GM19025 (cell line): ENCODE measurements at regions not wholly inside any gene's neighbourhood (a gene's known extent, or its start where the extent isn't known, plus 50 kb on each side); places are given as distances from the start of the nearest gene placed in this dataset.
"Not testable (repeated sequence)": the region's sequence is repeated elsewhere in the genome, so short reads cannot be mapped to it uniquely, and the experiment has no call there.

Experiments used
- ATAC-seq: cut with Tn5 transposase; IDR thresholded peaks from one replicate; pipeline ENCODE4 v1.9.1; 2021; ENCODE audit warnings: mild to moderate bottlenecking, low read depth, moderate library complexity; ENCODE audit not compliant: unreplicated experiment

DNA sequence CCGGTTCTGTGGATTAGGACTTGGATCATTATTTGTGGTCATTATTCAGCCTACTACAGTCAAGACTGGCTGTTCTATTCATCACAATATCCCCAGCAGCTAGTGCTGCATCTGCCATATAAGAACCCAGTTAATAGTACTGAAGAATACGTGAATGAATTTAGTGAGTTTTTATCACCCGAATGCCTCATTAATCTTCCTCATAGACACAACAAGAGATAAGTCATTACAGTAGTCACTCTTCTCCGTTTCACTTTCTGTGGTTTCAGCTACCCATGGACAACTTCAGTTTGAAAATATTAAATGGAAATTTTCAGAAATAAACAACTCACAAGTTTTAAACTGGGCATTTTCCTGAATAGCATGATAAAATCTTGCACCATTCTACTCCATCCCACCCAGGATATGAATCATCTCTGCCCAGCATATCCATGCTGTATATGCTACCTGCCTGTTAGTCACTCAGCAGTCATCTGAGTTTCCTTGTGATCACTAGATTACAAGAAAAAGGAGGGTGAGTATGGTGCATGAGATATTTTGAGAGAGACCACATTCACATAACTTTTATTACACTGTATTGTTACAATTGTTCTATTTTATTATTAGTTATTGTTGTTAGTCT lies 363.7 kb upstream of the CHAC2 start:
- ATAC-seq, result no peak

DNA sequence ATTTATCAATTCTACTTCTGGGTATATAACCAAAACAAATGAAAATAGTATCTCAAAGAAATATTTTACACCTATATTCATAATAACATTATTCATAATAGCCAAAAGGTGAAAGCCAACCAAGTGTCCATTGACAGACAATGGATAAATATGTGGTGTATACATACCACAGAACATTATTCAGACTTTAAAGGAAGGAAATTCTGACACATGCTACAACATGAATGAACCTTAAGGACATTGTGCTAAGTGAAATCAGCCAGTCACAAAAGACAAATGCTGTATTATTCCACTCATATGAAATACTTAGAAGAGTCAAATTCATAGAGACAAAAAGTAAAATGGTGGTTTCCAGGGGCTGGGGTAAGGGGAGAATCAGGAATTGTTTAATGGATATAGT lies 370.5 kb upstream of the CHAC2 start:
- ATAC-seq, result no peak

DNA sequence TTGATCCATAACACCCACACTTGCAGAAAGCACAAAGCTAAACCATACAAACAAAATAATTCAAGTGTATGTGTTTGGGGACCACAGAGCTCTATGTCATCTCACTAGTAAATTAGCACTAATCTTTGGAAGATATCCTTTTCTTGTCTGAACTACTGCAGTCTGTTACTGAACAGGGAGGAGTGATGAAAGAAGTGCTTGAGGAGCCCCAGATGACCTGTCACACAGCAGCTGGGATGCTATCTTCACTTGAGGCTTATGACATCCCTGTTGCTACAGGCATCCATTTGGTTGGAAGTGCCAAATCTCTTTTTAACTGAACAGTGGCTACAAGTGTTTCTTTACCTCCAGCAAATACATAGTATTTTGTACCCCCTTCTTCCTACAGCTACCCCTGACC lies 386.3 kb upstream of the CHAC2 start:
- ATAC-seq, result no peak

DNA sequence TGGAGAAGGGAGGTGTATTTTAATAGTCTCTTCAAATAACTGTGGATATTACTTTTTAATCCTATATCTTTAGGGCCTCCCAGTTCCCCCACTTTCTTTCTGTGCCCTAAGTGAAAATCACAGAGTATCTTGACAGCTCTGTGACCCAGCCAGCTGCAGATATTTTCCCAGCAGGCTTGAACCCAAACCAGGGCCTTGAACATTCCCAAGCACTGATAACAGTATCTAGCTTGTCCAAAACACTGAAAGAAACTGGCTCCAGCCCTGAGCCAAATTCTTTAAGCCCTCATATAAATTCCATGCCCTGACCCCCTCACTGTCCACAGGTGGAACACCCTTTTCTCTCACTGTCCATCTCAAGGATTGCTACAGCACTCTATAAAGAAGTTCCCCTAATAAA lies 388.1 kb upstream of the CHAC2 start:
- no peak for ATAC-seq

DNA sequence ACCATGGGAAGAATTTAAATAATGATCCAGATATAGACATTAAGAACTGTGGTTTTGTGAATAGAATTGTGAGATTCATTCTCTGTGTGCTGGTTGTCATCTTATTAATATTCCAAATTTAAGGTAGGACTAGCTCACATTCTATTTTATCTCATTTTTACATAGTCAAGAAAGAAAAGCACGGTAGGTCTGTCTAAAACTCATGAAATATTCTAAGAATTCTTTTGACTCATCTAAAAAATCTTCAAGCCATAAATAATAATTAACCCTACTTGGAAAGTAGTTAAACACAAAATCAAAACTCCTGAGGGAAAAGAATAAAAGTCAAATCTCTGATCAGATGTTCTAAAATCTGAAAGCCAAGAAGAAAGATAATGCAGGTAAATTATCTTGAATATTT lies 388.8 kb upstream of the CHAC2 start:
- ATAC-seq, result no peak

DNA sequence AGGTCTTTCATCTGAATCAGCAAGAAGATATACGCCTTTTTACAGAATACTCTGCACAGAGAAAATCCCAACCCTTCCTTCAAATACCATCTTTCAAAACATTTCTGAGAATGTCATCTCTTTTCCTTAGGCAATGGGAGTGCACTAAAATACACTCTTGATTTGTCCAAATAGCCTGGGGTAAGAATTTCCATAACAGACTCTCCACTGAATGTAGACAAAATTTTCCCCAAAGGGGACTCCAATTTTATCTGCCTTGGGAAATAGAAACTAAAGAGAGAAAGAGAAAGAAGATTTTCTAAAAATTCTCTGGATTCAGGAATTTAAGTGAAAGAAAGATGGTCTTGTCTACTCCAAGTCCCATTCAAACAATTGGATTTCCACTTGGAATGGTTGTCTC lies 394.5 kb upstream of the CHAC2 start:
- no peak for ATAC-seq

DNA sequence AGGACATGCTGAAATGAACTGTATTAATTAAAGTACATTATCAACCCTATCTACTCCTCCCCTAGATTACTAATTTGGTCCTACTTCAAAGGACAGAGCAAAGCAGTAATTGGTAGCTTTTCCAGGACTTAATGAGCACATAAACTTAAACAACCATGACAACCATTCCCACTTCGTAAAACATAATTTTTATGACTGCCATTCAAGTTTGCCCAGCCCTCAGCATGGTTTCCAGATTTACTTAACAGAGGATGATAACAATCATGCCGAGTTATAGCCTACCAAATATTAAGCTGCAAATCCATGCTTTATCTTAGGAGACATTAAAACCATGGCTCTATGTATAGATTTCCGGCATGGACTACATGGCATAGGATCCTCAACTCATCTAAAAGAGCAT lies 401.1 kb upstream of the CHAC2 start:
- ATAC-seq, result no peak

DNA sequence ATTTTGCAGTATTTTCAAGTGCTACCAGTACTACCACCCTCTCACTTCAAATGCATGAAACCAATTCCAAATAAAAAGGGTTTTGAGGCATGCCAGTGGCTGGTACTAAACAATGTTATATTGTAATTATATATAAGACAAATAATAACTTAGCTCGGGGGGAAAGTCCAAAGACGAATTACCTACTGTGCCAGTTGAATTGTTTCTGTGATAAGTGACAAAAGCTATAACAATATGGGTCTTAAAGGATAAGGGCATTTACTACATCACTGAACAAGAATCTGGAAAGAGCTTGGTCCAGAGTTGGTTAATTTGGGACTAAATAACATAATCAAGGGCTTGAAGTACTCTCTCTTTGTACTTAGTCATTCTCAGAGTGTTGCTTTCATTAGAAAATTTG lies 404.7 kb upstream of the CHAC2 start:
- ATAC-seq, result no peak

DNA sequence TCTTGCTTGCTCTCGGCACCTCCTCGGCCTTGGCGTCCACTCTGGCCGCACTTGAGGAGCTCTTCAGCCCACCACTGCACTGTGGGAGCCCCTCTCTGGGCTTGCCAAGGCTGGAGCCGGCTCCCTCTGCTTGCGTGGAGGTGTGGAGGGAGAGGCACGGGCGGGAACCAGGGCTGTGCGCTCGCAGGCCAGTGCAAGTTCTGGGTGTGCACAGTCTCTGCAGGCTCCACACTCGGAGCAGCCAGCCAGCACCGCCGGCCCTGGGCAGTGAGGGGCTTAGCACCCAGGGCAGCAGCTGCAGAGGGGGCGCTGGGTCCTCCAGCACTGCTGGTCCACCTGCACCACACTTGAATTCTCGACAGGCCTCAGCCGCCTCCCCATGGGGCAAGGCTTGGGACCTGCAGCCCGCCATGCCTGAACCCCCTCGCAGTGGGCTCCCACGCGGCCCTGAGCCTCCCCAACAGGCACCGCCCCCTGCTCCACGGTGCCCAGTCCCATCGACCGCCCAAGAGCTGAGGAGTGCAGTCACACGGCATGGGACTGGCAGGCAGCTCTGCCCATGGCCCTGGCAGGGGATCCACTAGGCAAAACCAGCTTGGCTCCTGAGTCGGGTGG lies 411.2 kb upstream of the CHAC2 start:
- no peak for ATAC-seq

DNA sequence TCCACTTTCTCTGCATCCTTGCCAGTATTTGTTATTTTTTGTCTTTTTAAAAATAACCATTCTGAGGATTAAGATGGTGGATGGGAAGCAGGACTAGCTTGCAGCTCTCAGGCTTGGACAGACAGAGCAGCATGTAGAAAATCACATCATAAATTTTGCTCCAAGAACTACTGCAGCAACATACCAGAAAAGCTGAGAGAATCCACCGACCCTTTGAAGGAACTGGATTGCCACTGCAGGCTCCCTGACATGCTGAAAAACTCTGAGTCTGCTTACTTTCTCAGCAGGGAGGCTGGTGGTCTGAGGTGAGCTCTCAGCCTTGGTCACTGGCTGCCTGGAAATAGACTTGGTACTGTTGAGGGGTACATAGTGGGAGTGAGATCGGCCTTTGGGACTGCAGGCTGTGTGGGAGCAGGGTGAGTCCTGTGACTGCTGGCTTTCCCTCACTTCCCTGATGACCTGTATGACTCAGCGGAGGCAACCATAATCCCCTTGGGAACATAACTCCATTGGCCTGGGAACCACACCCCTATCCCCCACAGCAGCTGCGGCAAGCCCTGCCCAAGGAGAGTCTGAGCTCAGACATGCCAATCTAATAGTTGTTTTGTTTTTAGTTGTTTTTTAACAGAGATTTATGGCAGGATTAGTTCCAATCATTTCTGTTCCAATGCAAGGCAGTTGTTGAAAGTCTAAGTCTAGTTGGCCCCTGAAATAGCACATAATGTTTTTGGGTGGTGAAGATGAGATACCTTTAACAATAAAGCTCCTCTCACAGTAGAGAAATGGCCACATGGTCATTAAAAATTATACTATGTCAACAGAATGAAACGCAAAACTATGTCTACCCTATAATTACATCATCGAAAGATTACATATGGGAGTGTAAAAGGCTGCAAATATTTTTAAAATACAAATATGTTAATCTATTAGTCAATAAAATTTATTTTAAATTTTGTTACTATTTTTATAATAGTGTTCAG lies 414.2 kb upstream of the CHAC2 start:
- ATAC-seq, result no peak

DNA sequence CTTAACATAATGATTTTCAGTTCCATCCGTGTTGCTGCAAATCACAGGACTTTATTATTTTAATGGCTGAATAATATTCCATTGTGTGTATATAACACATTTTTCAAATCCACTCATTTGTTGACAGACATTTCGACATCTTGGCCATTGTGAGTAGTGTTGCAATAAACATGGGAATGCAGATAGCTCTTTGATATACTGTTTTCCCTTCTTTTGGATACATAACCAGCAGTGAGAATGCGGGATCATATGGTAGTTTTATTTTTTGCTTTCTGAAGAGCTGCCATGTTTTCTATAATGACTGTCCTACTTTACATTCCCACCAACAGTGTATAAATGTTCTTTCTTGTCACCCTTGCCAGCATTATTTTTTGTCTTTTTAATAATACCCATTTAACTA lies 420.3 kb upstream of the CHAC2 start:
- ATAC-seq, result no peak

DNA sequence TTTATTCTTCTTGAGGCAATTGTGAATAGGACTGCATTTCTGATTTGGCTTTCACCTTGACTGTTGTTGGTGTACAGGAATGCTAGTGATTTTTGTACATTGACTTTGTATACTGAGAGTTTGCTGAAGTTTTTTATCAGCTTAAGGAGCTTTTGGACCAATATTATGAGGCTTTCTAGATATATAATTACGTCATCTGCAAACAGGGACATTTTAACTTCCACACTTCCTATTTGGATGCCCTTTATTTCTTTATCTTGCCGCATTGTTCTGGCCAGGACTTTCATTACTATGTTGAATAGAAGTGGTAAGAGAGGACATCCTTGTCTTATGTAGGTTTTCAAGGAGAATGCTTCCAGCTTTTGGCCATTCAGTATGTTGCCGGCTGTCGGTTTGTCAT lies 425.4 kb upstream of the CHAC2 start:
- no peak for ATAC-seq

DNA sequence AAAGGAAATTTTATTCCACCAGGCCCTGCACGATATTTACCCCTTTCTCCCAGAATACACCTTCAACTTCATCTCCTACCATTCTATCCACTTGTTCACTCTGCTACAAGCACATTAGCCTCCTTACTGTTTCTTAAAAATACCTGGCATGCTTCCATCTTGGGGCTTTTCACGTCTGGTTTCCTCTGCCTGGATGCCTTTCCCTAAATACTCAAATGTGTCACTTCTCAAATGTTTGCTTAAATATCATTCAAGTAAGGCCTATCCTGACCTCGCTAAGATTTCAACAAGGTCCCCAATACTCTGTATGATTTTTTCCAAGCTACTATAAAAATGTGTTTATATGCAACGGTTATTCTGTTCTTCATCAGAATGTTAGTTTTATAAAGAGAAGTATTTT lies 433.0 kb upstream of the CHAC2 start:
- no peak for ATAC-seq

DNA sequence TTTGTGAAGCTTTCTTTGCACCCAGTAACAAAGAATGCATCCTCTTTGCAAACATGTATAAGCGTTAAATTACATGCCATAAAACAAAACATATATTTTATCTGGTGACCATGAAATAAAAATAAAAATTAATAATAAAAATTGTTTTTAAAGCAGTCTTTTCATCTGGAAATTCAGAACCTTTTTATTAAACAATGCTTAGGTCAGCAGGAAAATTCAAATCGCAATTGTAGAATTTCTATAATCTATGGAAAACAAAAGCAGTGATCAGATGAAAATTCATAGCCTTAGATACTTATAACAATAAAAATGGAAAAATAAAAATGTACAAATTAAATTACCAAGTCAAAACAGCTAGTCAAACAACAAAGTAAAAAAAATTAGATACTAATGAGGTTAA lies 435.9 kb upstream of the CHAC2 start:
- ATAC-seq, result no peak

DNA sequence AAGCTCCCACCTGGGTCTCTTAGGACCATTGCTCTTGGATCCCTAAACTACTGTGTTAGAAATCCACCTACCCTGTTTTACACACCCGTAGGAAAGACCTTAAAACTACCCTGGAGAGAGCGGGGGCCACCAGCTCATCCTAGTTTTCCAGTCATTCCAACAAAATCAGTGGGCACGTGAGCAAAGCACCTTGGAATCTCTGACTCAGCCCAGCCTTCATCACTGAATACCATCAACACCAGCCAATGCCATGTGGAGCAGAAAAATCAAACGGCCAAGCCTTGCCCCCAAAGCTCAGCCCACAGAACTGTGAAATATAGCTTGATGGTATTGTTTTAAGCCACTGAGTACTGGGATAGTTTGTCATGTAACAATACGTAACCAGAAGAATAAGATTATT lies 449.7 kb upstream of the CHAC2 start:
- ATAC-seq, result no peak

DNA sequence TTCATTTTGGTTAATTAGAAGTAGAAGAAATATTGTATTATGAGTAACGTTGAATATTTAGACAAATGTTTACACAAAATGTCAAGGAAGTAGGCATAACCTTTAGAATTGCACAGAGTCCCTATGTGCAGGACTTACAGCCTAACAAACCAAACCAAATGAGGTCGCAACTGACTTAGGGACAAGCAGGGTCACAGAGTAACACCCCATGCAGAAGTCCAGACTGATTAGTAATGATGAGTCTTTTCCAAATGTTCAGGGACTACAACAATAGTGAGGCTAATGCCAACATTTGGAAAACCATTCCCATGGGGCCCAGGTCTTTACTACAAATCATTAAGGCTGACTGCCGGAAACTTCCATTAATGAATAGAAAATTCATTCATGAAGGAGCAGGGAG lies 452.5 kb upstream of the CHAC2 start:
- ATAC-seq, result no peak

DNA sequence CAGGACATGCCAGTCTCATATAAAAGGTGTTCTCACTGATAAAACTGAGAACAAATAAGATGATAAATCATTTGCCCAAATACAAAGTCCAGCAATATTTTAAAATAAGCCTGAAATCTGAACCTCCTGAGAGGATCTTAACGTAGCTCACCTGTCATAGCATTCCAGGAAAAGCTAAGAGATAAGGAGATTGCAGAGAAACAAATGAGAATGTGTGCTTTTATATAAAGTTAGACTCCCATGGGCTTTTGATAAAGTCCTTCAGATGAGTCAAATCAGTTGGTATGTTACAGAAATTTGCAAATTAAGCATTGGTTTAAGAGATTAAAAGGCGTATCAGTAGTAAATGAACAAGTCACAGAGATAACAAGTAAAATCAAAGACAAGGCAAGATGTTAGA lies 452.9 kb upstream of the CHAC2 start:
- no peak for ATAC-seq

DNA sequence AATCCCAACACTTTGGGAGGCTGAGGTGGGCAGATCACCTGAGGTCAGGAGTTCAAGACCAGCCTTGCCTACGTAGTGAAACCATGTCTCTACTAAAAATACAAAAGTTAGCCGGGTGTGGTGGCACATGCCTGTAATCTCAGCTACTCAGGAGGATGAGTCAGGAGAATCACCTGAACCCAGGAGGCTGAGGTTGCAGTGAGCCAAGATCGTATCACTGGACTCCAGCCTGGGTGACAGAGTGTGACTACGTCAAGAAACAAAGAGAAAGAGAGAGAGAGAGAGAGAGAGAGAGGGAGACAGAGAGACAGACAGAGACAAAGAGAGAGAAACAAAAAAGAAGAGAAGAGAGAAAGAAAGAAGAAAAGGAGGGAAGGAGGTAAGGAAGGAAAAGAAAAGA lies 454.0 kb upstream of the CHAC2 start:
- not testable (repeated sequence) for ATAC-seq

DNA sequence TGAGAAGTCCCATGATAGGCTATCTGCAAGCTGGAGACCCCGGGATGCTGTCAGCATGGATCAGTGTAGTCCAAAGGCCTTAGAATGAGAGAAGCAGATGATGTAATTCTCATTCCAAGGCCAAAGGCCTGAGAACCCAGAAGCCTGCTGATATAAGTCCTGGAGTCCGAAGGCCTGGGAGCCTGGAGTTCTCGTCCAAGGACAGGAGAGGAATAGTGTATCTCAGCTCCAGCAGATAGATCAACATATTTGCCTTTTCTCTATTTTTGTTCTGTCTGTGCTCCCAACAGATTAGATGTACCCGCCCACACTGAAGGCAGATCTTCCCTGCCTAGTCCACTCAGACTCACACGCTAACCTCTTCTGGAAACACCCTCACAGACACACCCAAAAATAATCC lies 454.9 kb upstream of the CHAC2 start:
- ATAC-seq, result no peak

DNA sequence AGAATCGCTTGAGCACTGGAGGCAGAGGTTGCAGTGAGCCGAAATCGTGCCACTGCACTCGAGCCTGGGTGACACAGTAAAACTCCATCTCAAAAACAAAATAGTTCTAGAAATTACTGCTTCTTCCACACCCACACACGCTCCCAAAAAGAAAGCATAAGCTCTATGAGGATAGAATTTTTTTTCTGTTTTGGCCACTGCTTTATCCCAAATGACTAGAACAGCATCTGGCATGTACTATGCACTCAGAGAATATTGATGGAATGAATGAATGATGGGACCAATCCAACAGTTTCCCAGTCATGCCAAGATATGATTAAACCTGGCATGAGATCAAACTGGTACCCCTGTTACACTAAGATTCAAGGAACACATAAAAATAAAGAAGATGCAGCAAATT lies 455.4 kb upstream of the CHAC2 start:
- ATAC-seq, result no peak

DNA sequence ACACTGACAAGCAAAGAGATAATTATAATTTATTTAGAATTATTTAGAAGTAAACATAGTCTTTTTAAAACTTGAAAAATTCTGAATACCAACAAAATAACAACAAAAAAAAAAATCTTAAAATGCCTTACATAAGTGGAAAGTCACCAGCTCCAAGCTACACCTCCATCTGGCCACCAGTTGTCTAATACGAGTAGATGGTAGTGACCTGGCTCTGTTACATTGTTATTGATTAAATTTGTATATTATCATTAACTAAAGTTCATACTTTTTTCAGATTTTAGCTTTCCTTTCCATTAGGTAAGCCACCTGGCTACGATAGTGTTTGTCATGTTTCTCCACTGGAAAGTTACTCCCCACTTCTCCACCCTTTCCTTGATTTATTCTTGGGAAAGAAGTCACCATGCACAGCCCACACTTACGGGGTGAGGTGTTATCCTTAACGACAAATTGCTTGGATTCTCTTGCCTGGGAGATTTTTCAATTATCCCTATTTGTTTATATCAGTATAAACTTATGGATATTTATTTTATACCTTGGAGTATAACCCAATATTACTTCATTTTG lies 464.5 kb upstream of the CHAC2 start:
- no peak for ATAC-seq
